ENCODE measurements at regions not wholly inside any gene's neighbourhood (a gene's known extent, or its start where the extent isn't known, plus 50 kb on each side); places are given as distances from the start of the nearest gene placed in this dataset.

DNA sequence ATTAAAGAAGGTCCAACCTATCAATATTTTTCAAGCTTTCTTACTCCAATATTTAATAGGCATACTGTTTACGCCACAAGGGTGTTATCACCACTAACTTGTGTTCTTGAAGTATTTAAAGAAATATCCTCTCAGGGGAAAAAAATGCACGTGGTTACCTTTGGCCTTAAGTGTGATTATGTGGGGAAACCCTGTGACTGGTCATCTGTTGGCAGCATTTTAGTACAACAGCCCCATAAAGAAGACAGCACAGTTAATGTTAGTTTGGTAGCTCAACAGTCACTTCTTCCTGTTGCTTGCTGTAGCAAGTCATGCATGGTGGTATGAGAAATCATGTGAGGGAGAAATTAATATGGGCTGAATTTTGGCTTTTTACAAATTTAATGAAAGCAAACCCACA, 1021.5 kb upstream of the TMEM132C start:
- H3K4me1 ChIP-seq: no peaks in the 10 kb centered on the region
- no peaks in the 10 kb centered on the region for H3K36me3 ChIP-seq
- H3K9me3 ChIP-seq: no peaks in the 10 kb centered on the region
- no peak overlapping the region for H3K4me3 ChIP-seq
- TF ChIP-seq POLR2AphosphoS5 (IDR thresholded peaks at IDR 0.05) (no peak), POLR2A (IDR thresholded peaks at IDR 0.05) (no peak)
- TF ChIP-seq, protein P1, sequence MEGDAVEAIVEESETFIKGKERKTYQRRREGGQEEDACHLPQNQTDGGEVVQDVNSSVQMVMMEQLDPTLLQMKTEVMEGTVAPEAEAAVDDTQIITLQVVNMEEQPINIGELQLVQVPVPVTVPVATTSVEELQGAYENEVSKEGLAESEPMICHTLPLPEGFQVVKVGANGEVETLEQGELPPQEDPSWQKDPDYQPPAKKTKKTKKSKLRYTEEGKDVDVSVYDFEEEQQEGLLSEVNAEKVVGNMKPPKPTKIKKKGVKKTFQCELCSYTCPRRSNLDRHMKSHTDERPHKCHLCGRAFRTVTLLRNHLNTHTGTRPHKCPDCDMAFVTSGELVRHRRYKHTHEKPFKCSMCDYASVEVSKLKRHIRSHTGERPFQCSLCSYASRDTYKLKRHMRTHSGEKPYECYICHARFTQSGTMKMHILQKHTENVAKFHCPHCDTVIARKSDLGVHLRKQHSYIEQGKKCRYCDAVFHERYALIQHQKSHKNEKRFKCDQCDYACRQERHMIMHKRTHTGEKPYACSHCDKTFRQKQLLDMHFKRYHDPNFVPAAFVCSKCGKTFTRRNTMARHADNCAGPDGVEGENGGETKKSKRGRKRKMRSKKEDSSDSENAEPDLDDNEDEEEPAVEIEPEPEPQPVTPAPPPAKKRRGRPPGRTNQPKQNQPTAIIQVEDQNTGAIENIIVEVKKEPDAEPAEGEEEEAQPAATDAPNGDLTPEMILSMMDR (IDR thresholded peaks at IDR 0.05 in 8 of 11, conservative IDR thresholded peaks at IDR 0.05 in 3 of 11): no peak
- H3K27me3 ChIP-seq (replicated peaks in 1 of 7): peaks cover 0 to 3% (median 0%) of the 10 kb centered on the region in 7 donors
- no peak overlapping the region for H3K27ac ChIP-seq
- no peak for DNase-seq
- 57 to 70% (median 64%) methylated on average over 2 of the region's 2 CpGs for WGBS, 5 donors
- intact Hi-C loops (cut with DNase I; ENCODE audit: low total_unique reads): no loop called here

GRCh38 chr12:127247937-127248336, 1019.0 kb upstream of the TMEM132C start:
- no peaks in the 10 kb centered on the region for H3K4me1 ChIP-seq
- WGBS, 5 donors: 52 to 76% (median 62%) methylated on average over 4 of the region's 4 CpGs
- no peak for DNase-seq
- TF ChIP-seq POLR2A (IDR thresholded peaks at IDR 0.05) (no peak), POLR2AphosphoS5 (IDR thresholded peaks at IDR 0.05) (no peak)
- TF ChIP-seq, protein P1 (IDR thresholded peaks at IDR 0.05 in 8 of 11, conservative IDR thresholded peaks at IDR 0.05 in 3 of 11): no peak
- no peak overlapping the region for H3K27ac ChIP-seq
- H3K27me3 ChIP-seq (replicated peaks in 1 of 7): no peaks in the 10 kb centered on the region
- H3K9me3 ChIP-seq: no peaks in the 10 kb centered on the region
- no peaks in the 10 kb centered on the region for H3K36me3 ChIP-seq
- H3K4me3 ChIP-seq: no peak overlapping the region
- intact Hi-C loops (cut with DNase I; ENCODE audit: low total_unique reads): no loop called here

DNA sequence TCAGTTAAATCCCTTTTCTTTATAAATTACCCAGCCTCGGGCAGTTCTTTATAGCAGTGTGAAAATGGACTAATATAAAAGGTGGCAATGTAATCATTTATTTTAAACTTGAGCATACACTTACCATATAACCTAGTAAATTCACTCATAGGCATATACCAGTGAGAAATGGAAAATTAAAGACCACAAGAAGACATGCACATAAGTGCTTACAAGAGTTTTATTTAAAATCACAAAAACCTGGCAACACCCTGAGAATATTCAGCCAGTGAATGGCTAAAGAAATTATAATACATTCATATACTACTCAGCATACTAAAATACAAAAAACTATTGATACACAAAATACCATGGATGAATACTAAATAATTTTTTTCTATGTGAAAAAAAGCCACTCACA, 1017.5 kb upstream of the TMEM132C start:
- TF ChIP-seq POLR2AphosphoS5 (IDR thresholded peaks at IDR 0.05) (no peak), POLR2A (IDR thresholded peaks at IDR 0.05) (no peak)
- TF ChIP-seq, protein P1 (IDR thresholded peaks at IDR 0.05 in 8 of 11, conservative IDR thresholded peaks at IDR 0.05 in 3 of 11): no peak
- Histone ChIP-seq H3K27me3 (replicated peaks in 1 of 7) (no peaks in the 10 kb centered on the region), H3K27ac (no peak overlapping the region), H3K36me3 (no peaks in the 10 kb centered on the region), H3K4me1 (no peaks in the 10 kb centered on the region), H3K9me3 (no peaks in the 10 kb centered on the region), H3K4me3 (no peak overlapping the region)
- 61 to 76% (median 69%) methylated on average over 1 of the region's 1 CpG for WGBS, 5 donors
- DNase-seq: no peak
- intact Hi-C loops (cut with DNase I; ENCODE audit: low total_unique reads): no loop called here

- Histone ChIP-seq H3K27ac (no peak overlapping the region), H3K4me3 (no peak overlapping the region), H3K36me3 (no peaks in the 10 kb centered on the region), H3K27me3 (replicated peaks in 1 of 7) (no peaks in the 10 kb centered on the region), H3K4me1 (no peaks in the 10 kb centered on the region), H3K9me3 (no peaks in the 10 kb centered on the region)
- no peak for DNase-seq
- intact Hi-C loops (cut with DNase I; ENCODE audit: low total_unique reads): no loop called here
- TF ChIP-seq POLR2A (IDR thresholded peaks at IDR 0.05): no peak
- no peak for TF ChIP-seq POLR2AphosphoS5 (IDR thresholded peaks at IDR 0.05)
- TF ChIP-seq, protein P1 (IDR thresholded peaks at IDR 0.05 in 8 of 11, conservative IDR thresholded peaks at IDR 0.05 in 3 of 11): no peak
- WGBS, 5 donors: 75 to 85% (median 82%) methylated on average over 7 of the region's 7 CpGs
These were observed 1013.1 kb upstream of the TMEM132C start for GRCh38 chr12:127253797-127254327.
